Jurkat, Clone E6-1 (cell line): ENCODE measurements at regions not wholly inside any gene's neighbourhood (a gene's known extent, or its start where the extent isn't known, plus 50 kb on each side); places are given as distances from the start of the nearest gene placed in this dataset.
"Not testable (repeated sequence)": the region's sequence is repeated elsewhere in the genome, so short reads cannot be mapped to it uniquely, and the experiment has no call there.

ENCODE experiments used
- DNase-seq: peaks from one replicate; pipeline ENCODE4 v3.0.0-alpha.2; 2011; ENCODE audit warnings: low read depth, low spot score
- H3K4me3 ChIP-seq: 2 replicates; pipeline ENCODE4 v1.5.1; 2011; ENCODE audit warnings: mild to moderate bottlenecking, low read length, control low read depth, moderate library complexity

- DNase-seq, result no peak
- H3K4me3 ChIP-seq, result no peak overlapping the region
These were observed 1340.5 kb downstream of the ROBO1 start for GRCh38 chr3:78427303-78427702.

GRCh38 chr3:78430741-78431140, 1337.1 kb downstream of the ROBO1 start:
- H3K4me3 ChIP-seq, result no peak overlapping the region
- no peak for DNase-seq

- no peak for DNase-seq
- no peak overlapping the region for H3K4me3 ChIP-seq
These were observed 1333.0 kb downstream of the ROBO1 start for GRCh38 chr3:78434801-78435200.

DNA sequence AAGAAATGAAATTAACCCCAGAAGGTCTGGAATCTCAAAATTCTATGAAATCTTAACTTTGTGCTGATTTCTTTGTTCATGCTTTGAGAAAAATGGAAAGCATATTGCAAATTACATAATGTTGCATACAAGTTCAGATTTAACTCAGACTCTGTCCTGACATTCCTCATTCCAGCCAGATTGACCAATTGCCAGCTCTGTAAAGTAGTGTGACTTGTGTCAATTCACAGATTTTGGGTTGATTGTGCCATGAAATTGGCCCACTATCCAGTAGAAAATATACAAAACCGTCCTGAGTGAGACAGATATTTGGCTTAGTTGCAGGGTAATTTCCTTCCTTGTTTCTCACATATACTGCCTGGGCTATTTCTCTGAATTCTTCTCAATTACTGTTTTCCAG, 1312.6 kb downstream of the ROBO1 start:
- DNase-seq, result no peak
- no peak overlapping the region for H3K4me3 ChIP-seq

- H3K4me3 ChIP-seq, result no peak overlapping the region
- no peak for DNase-seq
These were observed 1311.9 kb downstream of the ROBO1 start for GRCh38 chr3:78455712-78456433.

GRCh38 chr3:78459796-78460195, 1308.0 kb downstream of the ROBO1 start:
- H3K4me3 ChIP-seq, result no peak overlapping the region
- DNase-seq, result no peak

- DNase-seq, result no peak
- H3K4me3 ChIP-seq, result no peak overlapping the region
These were observed 1305.8 kb downstream of the ROBO1 start for GRCh38 chr3:78462021-78462420.

DNA sequence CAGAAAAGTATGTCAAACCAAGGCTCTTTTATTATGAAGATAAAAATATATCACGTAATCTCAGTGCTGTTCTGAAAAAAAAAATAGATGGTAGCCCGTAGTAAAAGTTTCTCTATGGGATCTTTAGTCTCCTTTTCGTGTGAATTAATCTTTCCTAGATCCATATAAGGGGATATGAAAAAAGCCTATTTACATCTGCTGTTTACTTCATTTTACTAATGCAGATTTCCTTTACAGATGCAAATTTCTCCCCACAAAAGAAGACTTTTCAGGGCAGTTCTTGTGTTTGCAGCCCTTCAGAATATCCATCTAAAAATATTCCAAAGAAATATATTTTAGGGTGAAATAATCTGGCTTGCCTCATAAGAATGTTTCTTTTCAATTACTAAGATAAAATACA, 1291.7 kb downstream of the ROBO1 start:
- DNase-seq, result no peak
- no peak overlapping the region for H3K4me3 ChIP-seq

- H3K4me3 ChIP-seq, result no peak overlapping the region
- no peak for DNase-seq
These were observed 1286.7 kb downstream of the ROBO1 start for GRCh38 chr3:78481050-78481449.

- H3K4me3 ChIP-seq, result no peak overlapping the region
- no peak for DNase-seq
These were observed 1284.7 kb downstream of the ROBO1 start for GRCh38 chr3:78483090-78483489.

GRCh38 chr3:78494851-78495250, 1272.9 kb downstream of the ROBO1 start:
- no peak overlapping the region for H3K4me3 ChIP-seq
- DNase-seq, result no peak

- no peak overlapping the region for H3K4me3 ChIP-seq
- DNase-seq, result no peak
These were observed 1272.5 kb downstream of the ROBO1 start for GRCh38 chr3:78495301-78495700.

GRCh38 chr3:78496501-78496900, 1271.3 kb downstream of the ROBO1 start:
- no peak overlapping the region for H3K4me3 ChIP-seq
- DNase-seq, result no peak

DNA sequence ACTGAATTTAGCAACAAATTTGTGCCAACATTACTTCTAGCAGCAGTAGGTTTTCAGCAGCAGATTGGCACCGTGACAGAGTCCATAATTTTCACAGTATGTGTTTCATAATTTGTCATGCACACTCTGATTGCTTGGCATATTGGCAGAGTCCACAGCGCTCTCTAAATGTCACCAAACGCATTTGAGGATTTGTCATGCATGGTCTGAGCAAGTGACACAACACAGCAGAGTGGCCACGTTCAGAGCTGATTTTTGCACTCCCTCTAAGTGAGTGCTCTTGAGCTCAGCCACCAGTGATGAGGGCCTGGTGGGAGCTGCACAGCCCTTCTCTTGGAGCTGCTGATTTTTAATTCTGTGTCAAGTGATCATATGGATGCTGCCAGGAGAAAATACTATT, 1270.8 kb downstream of the ROBO1 start:
- DNase-seq, result no peak
- no peak overlapping the region for H3K4me3 ChIP-seq

- H3K4me3 ChIP-seq, result no peak overlapping the region
These were observed 1270.0 kb downstream of the ROBO1 start for GRCh38 chr3:78497767-78498166.

DNA sequence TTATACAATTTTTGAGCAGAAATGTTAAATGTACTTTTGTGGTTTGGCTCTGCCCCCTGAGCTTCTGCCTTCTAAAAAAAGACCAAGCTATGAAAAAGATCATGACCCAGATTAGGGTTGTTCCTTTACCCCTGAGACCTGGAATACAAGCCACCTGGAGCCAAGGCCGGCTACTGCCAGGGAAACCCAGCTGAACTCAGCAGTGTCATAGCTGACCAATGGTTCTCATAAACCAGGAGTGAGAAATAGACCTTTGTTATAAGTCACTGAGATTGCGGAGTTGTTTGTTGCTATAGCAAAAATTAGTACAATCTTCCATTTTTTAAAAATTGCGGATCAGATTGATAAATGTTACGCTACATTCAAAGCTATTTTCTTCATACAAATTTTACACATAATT, 1261.7 kb downstream of the ROBO1 start:
- DNase-seq, result no peak
- no peak overlapping the region for H3K4me3 ChIP-seq

More at GRCh38 chr3:78497767-78498166, 1270.0 kb downstream of the ROBO1 start:
- no peak for DNase-seq

GRCh38 chr3:78506581-78507195, 1261.1 kb downstream of the ROBO1 start:
- no peak for DNase-seq
- H3K4me3 ChIP-seq, result no peak overlapping the region

DNA sequence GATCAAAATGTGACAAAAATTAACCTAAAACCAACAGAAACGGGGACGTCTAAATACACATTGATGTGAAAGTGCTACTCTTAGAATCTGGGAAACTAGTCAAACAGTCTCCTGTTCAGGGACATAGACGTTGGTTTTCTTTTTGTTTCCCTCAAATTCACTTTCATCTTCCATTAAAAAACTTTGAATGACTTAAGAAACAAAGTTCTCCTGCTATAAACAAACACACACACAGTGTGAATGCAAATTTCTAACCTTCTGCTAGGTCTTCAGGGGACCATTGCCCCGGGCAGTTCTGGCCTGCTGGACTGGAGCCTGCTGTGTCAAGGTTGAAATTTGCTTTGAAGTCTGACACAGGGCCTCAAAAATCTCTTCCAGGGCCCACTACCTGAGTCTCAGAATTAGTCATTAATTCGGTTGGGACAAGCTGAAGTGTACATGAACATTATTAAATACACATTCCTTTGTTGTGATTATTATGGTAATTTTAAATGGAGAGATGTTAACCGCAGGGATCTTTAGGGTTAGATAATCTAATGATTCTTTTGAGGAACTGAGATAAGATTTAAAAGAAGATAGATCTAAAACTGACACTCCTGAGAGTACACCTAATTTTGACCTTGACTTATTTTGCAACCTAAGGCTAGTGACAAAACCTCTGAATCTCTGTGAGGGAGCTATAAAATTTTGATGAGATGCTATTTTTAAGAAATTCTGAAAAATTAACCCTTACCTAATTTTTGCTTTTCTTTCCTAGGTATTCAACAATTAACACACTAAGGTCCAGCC, 1260.4 kb downstream of the ROBO1 start:
- no peak overlapping the region for H3K4me3 ChIP-seq
- no peak for DNase-seq

- no peak overlapping the region for H3K4me3 ChIP-seq
- DNase-seq, result no peak
These were observed 1256.0 kb downstream of the ROBO1 start for GRCh38 chr3:78511840-78512239.

- not testable (repeated sequence) for H3K4me3 ChIP-seq, DNase-seq
These were observed 1255.0 kb downstream of the ROBO1 start for GRCh38 chr3:78512786-78513185.
